ENCODE measurements at regions not wholly inside any gene's neighbourhood (a gene's known extent, or its start where the extent isn't known, plus 50 kb on each side); places are given as distances from the start of the nearest gene placed in this dataset.
"Not testable (repeated sequence)": the region's sequence is repeated elsewhere in the genome, so short reads cannot be mapped to it uniquely, and the experiment has no call there.

- Mint-ChIP-seq H3K27me3 (peaks cover 11% of the 10 kb centered on the region), H3K4me1 (ENCODE audit: low read depth) (peaks cover 23% of the 10 kb centered on the region), H3K9me3 (no peaks in the 10 kb centered on the region), H3K27ac (no peak overlapping the region), H3K36me3 (ENCODE audit: low read depth) (no peaks in the 10 kb centered on the region), H3K4me3 (no peak overlapping the region)
- intact Hi-C loops (cut with micrococcal nuclease), result no loop called here
These were observed 179.7 kb downstream of the MREG start for GRCh38 chr2:215833531-215834162.

GRCh38 chr2:215832791-215833190 is 180.6 kb downstream of the MREG start:
- H3K4me3 Mint-ChIP-seq, result no peak overlapping the region
- H3K9me3 Mint-ChIP-seq, result no peaks in the 10 kb centered on the region
- intact Hi-C loops (cut with micrococcal nuclease), result no loop called here
- H3K27me3 Mint-ChIP-seq, result peaks cover 7% of the 10 kb centered on the region
- H3K36me3 Mint-ChIP-seq (ENCODE audit: low read depth), result no peaks in the 10 kb centered on the region
- H3K4me1 Mint-ChIP-seq (ENCODE audit: low read depth), result peaks cover 27% of the 10 kb centered on the region
- H3K27ac Mint-ChIP-seq, result peak overlapping the region; percentile 27

GRCh38 chr2:215831296-215831913 is 181.9 kb downstream of the MREG start:
- H3K27ac Mint-ChIP-seq, result peak overlapping the region; percentile 41
- H3K4me3 Mint-ChIP-seq, result no peak overlapping the region
- peaks cover 6% of the 10 kb centered on the region for H3K27me3 Mint-ChIP-seq
- no peaks in the 10 kb centered on the region for H3K9me3 Mint-ChIP-seq
- H3K4me1 Mint-ChIP-seq (ENCODE audit: low read depth), result peaks cover 30% of the 10 kb centered on the region
- H3K36me3 Mint-ChIP-seq (ENCODE audit: low read depth), result no peaks in the 10 kb centered on the region
- intact Hi-C loops (cut with micrococcal nuclease), result no loop called here

GRCh38 chr2:215830304-215830703 is 183.0 kb downstream of the MREG start:
- H3K9me3 Mint-ChIP-seq, result no peaks in the 10 kb centered on the region
- H3K27ac Mint-ChIP-seq, result no peak overlapping the region
- no peak overlapping the region for H3K4me3 Mint-ChIP-seq
- no peaks in the 10 kb centered on the region for H3K36me3 Mint-ChIP-seq (ENCODE audit: low read depth)
- peaks cover 32% of the 10 kb centered on the region for H3K4me1 Mint-ChIP-seq (ENCODE audit: low read depth)
- intact Hi-C loops (cut with micrococcal nuclease), result no loop called here
- peaks cover 7% of the 10 kb centered on the region for H3K27me3 Mint-ChIP-seq

GRCh38 chr2:215829261-215829660 is 184.1 kb downstream of the MREG start:
- Mint-ChIP-seq H3K36me3 (ENCODE audit: low read depth) (no peaks in the 10 kb centered on the region), H3K4me3 (no peak overlapping the region), H3K27ac (peak overlapping the region; percentile 73), H3K9me3 (no peaks in the 10 kb centered on the region), H3K4me1 (ENCODE audit: low read depth) (peaks cover 32% of the 10 kb centered on the region), H3K27me3 (peaks cover 11% of the 10 kb centered on the region)
- intact Hi-C loops (cut with micrococcal nuclease), result no loop called here

GRCh38 chr2:215828528-215829184 is 184.7 kb downstream of the MREG start:
- H3K36me3 Mint-ChIP-seq (ENCODE audit: low read depth), result no peaks in the 10 kb centered on the region
- H3K4me3 Mint-ChIP-seq, result no peak overlapping the region
- no peak overlapping the region for H3K27ac Mint-ChIP-seq
- intact Hi-C loops (cut with micrococcal nuclease), result no loop called here
- peaks cover 32% of the 10 kb centered on the region for H3K4me1 Mint-ChIP-seq (ENCODE audit: low read depth)
- H3K9me3 Mint-ChIP-seq, result peaks cover 3% of the 10 kb centered on the region
- H3K27me3 Mint-ChIP-seq, result peaks cover 13% of the 10 kb centered on the region

GRCh38 chr2:215826838-215827441 is 186.4 kb downstream of the MREG start:
- H3K4me3 Mint-ChIP-seq, result no peak overlapping the region
- no peaks in the 10 kb centered on the region for H3K36me3 Mint-ChIP-seq (ENCODE audit: low read depth)
- peaks cover 25% of the 10 kb centered on the region for H3K27me3 Mint-ChIP-seq
- H3K9me3 Mint-ChIP-seq, result peaks cover 20% of the 10 kb centered on the region
- peak overlapping the region; percentile 52 for H3K27ac Mint-ChIP-seq
- peaks cover 26% of the 10 kb centered on the region for H3K4me1 Mint-ChIP-seq (ENCODE audit: low read depth)
- intact Hi-C loops (cut with micrococcal nuclease), result no loop called here

GRCh38 chr2:215826376-215826775 is 187.0 kb downstream of the MREG start:
- Mint-ChIP-seq H3K4me1 (ENCODE audit: low read depth) (peaks cover 20% of the 10 kb centered on the region), H3K36me3 (ENCODE audit: low read depth) (peaks cover 4% of the 10 kb centered on the region), H3K27ac (peak overlapping the region; percentile 52), H3K4me3 (no peak overlapping the region), H3K9me3 (peaks cover 25% of the 10 kb centered on the region), H3K27me3 (peaks cover 28% of the 10 kb centered on the region)
- intact Hi-C loops (cut with micrococcal nuclease), result no loop called here

- Mint-ChIP-seq H3K9me3 (peaks cover 32% of the 10 kb centered on the region), H3K4me3 (no peak overlapping the region), H3K27ac (no peak overlapping the region), H3K36me3 (ENCODE audit: low read depth) (peaks cover 10% of the 10 kb centered on the region), H3K4me1 (ENCODE audit: low read depth) (peaks cover 19% of the 10 kb centered on the region), H3K27me3 (peaks cover 33% of the 10 kb centered on the region)
- intact Hi-C loops (cut with micrococcal nuclease), result no loop called here
These were observed 187.6 kb downstream of the MREG start for GRCh38 chr2:215825707-215826106.

GRCh38 chr2:215821298-215821697 is 192.1 kb downstream of the MREG start:
- H3K4me3 Mint-ChIP-seq; H3K27ac Mint-ChIP-seq; intact Hi-C loops (cut with micrococcal nuclease); H3K4me1 Mint-ChIP-seq (ENCODE audit: low read depth): not testable (repeated sequence)
- H3K36me3 Mint-ChIP-seq (ENCODE audit: low read depth), result peaks cover 27% of the 10 kb centered on the region
- peaks cover 49% of the 10 kb centered on the region for H3K9me3 Mint-ChIP-seq
- peaks cover 54% of the 10 kb centered on the region for H3K27me3 Mint-ChIP-seq

GRCh38 chr2:215819713-215820112 is 193.6 kb downstream of the MREG start:
- Mint-ChIP-seq H3K36me3 (ENCODE audit: low read depth) (peaks cover 27% of the 10 kb centered on the region), H3K9me3 (peaks cover 49% of the 10 kb centered on the region), H3K27me3 (peaks cover 57% of the 10 kb centered on the region)
- H3K27ac Mint-ChIP-seq; H3K4me1 Mint-ChIP-seq (ENCODE audit: low read depth); H3K4me3 Mint-ChIP-seq: not testable (repeated sequence)
- intact Hi-C loops (cut with micrococcal nuclease), result loop anchor here (10.0 kb wide), 1 partner anchor 115 kb away; no protein-coding TSS in a partner anchor

- Mint-ChIP-seq H3K9me3 (peaks cover 31% of the 10 kb centered on the region), H3K4me1 (ENCODE audit: low read depth) (peaks cover 11% of the 10 kb centered on the region), H3K27me3 (peaks cover 52% of the 10 kb centered on the region), H3K27ac (peak overlapping the region; percentile 4), H3K4me3 (no peak overlapping the region), H3K36me3 (ENCODE audit: low read depth) (peaks cover 27% of the 10 kb centered on the region)
- intact Hi-C loops (cut with micrococcal nuclease), result loop anchor here (10.0 kb wide), 1 partner anchor 112 kb away; no protein-coding TSS in a partner anchor
These were observed 196.3 kb downstream of the MREG start for GRCh38 chr2:215817046-215817445.

- peaks cover 24% of the 10 kb centered on the region for H3K36me3 Mint-ChIP-seq (ENCODE audit: low read depth)
- H3K4me3 Mint-ChIP-seq, result no peak overlapping the region
- intact Hi-C loops (cut with micrococcal nuclease), result loop anchor here (10.0 kb wide), 1 partner anchor 112 kb away; no protein-coding TSS in a partner anchor
- no peak overlapping the region for H3K27ac Mint-ChIP-seq
- peaks cover 17% of the 10 kb centered on the region for H3K4me1 Mint-ChIP-seq (ENCODE audit: low read depth)
- H3K9me3 Mint-ChIP-seq, result peaks cover 25% of the 10 kb centered on the region
- H3K27me3 Mint-ChIP-seq, result peaks cover 48% of the 10 kb centered on the region
These were observed 196.9 kb downstream of the MREG start for GRCh38 chr2:215816424-215816823.

- H3K27ac Mint-ChIP-seq, result no peak overlapping the region
- H3K36me3 Mint-ChIP-seq (ENCODE audit: low read depth), result peaks cover 19% of the 10 kb centered on the region
- peaks cover 21% of the 10 kb centered on the region for H3K4me1 Mint-ChIP-seq (ENCODE audit: low read depth)
- peaks cover 45% of the 10 kb centered on the region for H3K27me3 Mint-ChIP-seq
- no peak overlapping the region for H3K4me3 Mint-ChIP-seq
- intact Hi-C loops (cut with micrococcal nuclease), result loop anchor here (10.0 kb wide), 1 partner anchor 111 kb away; no protein-coding TSS in a partner anchor
- H3K9me3 Mint-ChIP-seq, result peaks cover 20% of the 10 kb centered on the region
These were observed 197.4 kb downstream of the MREG start for GRCh38 chr2:215815960-215816359.
